ENCODE measurements at regions not wholly inside any gene's neighbourhood (a gene's known extent, or its start where the extent isn't known, plus 50 kb on each side); places are given as distances from the start of the nearest gene placed in this dataset.

DNA sequence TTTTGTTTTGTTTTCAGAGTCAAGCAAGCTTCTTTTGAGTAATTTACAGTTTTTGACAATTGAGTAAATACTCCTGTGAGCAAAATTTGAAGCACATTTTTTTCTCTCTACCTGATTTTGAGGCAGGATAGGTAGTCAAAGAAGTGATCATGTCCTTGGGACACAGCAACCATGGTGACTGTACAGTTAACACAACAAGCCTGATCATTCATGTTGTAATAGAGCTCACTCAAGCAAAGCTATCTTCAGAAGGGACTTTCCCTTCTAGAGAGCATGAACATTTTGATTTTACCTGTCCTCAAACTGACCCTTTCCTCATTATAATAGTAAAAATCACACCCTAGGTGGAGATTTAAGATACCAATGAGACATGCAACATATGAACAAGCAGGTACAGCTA, 126.5 kb upstream of the KCNK1 start:
- H3K36me3 Mint-ChIP-seq (ENCODE audit: low read depth), result no peaks in the 10 kb centered on the region
- H3K4me3 Mint-ChIP-seq, result no peak overlapping the region
- peaks cover 17% of the 10 kb centered on the region for H3K27me3 Mint-ChIP-seq (ENCODE audit: low read depth, poor library complexity)
- no peaks in the 10 kb centered on the region for H3K4me1 Mint-ChIP-seq
- H3K27ac Mint-ChIP-seq, result no peak overlapping the region
- DNase-seq, result no peak
- peaks cover 7% of the 10 kb centered on the region for H3K9me3 Mint-ChIP-seq
- TF ChIP-seq, protein P1, sequence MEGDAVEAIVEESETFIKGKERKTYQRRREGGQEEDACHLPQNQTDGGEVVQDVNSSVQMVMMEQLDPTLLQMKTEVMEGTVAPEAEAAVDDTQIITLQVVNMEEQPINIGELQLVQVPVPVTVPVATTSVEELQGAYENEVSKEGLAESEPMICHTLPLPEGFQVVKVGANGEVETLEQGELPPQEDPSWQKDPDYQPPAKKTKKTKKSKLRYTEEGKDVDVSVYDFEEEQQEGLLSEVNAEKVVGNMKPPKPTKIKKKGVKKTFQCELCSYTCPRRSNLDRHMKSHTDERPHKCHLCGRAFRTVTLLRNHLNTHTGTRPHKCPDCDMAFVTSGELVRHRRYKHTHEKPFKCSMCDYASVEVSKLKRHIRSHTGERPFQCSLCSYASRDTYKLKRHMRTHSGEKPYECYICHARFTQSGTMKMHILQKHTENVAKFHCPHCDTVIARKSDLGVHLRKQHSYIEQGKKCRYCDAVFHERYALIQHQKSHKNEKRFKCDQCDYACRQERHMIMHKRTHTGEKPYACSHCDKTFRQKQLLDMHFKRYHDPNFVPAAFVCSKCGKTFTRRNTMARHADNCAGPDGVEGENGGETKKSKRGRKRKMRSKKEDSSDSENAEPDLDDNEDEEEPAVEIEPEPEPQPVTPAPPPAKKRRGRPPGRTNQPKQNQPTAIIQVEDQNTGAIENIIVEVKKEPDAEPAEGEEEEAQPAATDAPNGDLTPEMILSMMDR (IDR thresholded peaks at IDR 0.05), result no peak

DNA sequence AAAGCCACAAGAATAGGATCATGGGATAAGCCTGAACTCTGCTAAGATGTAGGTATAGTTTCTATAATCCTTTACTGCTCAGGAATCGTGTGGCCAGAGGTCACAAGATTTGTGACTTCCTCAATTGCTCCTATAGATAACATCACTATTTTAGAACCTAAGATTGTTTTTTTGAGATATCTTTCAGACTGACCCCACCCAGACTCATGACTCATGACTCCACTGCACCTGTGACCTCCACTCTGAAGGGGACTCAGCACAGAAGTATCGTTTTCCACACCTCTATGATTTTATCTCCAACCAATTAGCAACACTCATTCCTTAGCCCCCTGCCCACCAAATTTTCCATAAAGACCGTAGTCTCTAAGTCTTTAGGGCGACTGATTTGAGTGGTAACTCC, 124.5 kb upstream of the KCNK1 start:
- Mint-ChIP-seq H3K27ac (no peak overlapping the region), H3K36me3 (ENCODE audit: low read depth) (no peaks in the 10 kb centered on the region), H3K4me3 (no peak overlapping the region), H3K9me3 (peaks cover 7% of the 10 kb centered on the region), H3K27me3 (ENCODE audit: low read depth, poor library complexity) (peaks cover 17% of the 10 kb centered on the region), H3K4me1 (no peaks in the 10 kb centered on the region)
- DNase-seq, result no peak
- TF ChIP-seq, protein P1 (IDR thresholded peaks at IDR 0.05), result no peak

DNA sequence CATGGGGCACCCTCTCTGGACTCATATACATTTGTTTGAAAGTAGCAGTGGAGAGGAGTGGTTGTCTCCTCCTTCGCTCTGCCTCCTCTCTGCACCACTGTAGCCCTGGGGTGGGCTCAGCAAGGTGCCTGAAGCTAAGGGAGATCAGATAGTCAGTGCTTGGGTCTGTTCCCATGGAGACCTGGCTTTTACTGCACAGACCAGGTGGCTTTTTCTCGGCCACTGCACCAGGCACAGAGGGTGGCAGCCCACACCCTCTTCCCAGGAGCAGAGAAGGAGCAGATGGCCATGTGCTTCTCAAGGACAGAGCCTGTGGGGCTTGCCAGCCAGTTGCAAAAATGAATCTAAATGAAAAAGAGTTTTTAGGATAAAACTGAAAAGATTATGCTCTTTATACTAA, 123.4 kb upstream of the KCNK1 start:
- Mint-ChIP-seq H3K36me3 (ENCODE audit: low read depth) (no peaks in the 10 kb centered on the region), H3K27me3 (ENCODE audit: low read depth, poor library complexity) (peaks cover 14% of the 10 kb centered on the region), H3K27ac (no peak overlapping the region), H3K4me1 (no peaks in the 10 kb centered on the region), H3K9me3 (peaks cover 7% of the 10 kb centered on the region), H3K4me3 (no peak overlapping the region)
- TF ChIP-seq, protein P1 (IDR thresholded peaks at IDR 0.05), result no peak
- DNase-seq, result no peak

DNA sequence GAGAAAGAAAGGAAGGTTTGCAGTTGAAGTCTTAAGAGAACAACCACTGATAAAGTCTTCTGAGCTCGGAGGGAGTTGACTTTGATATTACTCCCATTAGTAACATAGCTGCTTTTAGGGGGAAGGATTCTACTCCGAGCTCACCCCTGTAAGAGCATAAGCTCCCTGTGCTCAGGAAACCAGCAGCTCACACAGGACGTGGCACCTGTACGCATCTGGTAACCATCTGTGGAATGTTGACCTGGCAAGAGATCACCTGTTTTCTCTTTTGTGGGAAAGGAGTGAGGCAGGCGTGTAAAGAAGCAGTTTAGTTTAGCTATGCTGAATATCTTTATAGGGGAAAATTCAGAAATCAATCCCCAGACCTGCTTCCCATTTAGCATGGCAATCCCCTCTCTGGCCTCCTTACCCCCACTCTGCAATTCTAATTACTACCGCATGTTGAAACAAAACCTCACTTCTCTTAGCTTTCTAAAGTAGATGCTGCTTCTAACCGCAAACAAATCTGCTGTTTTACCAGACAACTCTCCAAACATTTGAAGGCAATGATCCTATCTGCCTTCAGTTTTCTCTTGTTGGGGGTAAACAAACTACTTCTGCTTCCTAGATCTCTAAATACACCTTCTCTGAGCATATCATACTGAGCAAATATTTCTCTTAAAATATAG, 121.8 kb upstream of the KCNK1 start:
- no peaks in the 10 kb centered on the region for H3K4me1 Mint-ChIP-seq
- H3K36me3 Mint-ChIP-seq (ENCODE audit: low read depth), result no peaks in the 10 kb centered on the region
- DNase-seq, result no peak
- no peak overlapping the region for H3K27ac Mint-ChIP-seq
- H3K4me3 Mint-ChIP-seq, result no peak overlapping the region
- peaks cover 12% of the 10 kb centered on the region for H3K9me3 Mint-ChIP-seq
- H3K27me3 Mint-ChIP-seq (ENCODE audit: low read depth, poor library complexity), result peaks cover 16% of the 10 kb centered on the region
- TF ChIP-seq, protein P1 (IDR thresholded peaks at IDR 0.05), result no peak

DNA sequence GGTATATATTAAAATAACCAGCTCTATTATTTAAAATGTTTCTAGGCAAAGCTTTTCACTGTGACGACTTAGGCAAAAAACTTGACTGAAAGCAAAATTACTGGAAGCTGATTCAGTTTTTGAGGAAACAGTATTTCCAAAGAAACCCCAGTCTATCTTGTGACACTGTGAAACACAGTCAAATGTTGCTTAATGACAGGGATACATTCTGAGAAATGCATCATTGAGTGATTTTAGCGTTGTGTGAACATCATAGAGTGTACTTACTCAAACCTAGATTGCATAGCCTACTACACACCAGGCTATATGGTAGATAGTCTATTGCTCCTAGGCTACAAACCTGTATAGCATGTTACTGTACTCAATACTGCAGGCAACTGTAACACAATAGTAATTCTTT, 116.9 kb upstream of the KCNK1 start:
- Mint-ChIP-seq H3K27ac (no peak overlapping the region), H3K36me3 (ENCODE audit: low read depth) (no peaks in the 10 kb centered on the region), H3K4me1 (no peaks in the 10 kb centered on the region), H3K4me3 (no peak overlapping the region), H3K27me3 (ENCODE audit: low read depth, poor library complexity) (peaks cover 21% of the 10 kb centered on the region), H3K9me3 (peaks cover 5% of the 10 kb centered on the region)
- DNase-seq, result no peak
- TF ChIP-seq, protein P1 (IDR thresholded peaks at IDR 0.05), result no peak

DNA sequence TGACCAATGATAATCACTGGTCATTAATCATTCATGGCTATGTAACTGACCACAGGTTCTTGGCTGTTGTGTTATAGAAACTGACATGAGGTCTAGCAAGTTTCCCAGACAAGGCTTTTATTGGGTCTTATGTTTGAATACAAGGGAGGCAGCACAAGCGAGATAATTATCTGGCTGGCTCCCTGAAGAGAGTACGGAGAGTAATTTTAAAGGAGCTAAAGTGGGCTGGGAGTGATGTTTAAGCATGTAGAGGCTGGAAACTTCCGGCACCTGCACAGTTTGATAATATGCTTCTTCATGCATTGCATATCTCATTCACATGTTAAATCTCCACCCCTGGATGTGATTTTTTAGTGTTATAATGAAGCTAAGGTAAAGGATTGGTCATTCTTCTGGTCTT, 116.2 kb upstream of the KCNK1 start:
- Mint-ChIP-seq H3K36me3 (ENCODE audit: low read depth) (no peaks in the 10 kb centered on the region), H3K27ac (no peak overlapping the region), H3K4me3 (no peak overlapping the region), H3K4me1 (no peaks in the 10 kb centered on the region), H3K9me3 (peaks cover 5% of the 10 kb centered on the region), H3K27me3 (ENCODE audit: low read depth, poor library complexity) (peaks cover 20% of the 10 kb centered on the region)
- TF ChIP-seq, protein P1 (IDR thresholded peaks at IDR 0.05), result no peak
- no peak for DNase-seq

Measured in nephron progenitor cell (in vitro differentiated cells).